NCI-H2029 (cell line): ENCODE measurements at regions not wholly inside any gene's neighbourhood (a gene's known extent, or its start where the extent isn't known, plus 50 kb on each side); places are given as distances from the start of the nearest gene placed in this dataset.

Experiments used
- DNase-seq: peaks from one replicate; lab custom pipeline; 2025; lab: John Stamatoyannopoulos, UW

DNA sequence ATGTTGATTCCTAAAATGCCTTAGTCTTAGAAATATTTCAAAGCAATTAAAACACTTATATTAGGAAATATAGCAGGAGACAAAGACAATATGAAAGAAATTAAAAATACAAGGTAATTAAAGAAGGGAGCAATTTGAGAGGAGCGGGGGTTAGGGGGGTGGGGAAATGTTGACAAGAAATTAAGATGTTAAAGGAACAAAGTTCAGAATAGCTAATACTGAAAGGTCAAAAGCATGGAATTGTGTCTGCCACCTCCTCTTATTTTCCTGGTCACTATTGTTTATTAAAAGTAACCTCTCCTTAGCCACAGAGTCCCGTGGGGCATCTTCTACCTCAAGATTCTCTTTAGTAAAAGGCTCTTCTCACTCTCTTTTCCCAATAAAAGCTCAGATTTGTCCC is 244.1 kb downstream of the MREG start:
- DNase-seq = no peak

DNA sequence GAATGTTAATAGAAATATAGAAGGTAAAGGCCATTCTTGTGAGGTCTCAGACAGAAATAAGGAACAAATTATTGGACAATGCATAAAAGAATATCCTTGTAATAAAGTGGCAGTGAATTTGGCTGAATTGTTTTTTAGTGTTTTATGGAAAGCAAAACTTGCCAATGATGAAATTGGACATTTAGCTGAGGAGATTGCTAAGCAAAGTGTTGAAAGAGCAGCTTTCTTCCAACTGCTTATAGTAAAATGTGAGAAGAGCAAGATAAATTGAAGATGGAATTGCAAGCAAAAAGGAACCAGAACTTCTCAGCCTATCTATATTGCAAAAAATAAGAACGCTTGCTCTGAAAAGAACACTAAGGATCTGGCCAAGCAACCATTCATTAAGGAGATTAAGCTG is 245.7 kb downstream of the MREG start:
- no peak for DNase-seq

DNA sequence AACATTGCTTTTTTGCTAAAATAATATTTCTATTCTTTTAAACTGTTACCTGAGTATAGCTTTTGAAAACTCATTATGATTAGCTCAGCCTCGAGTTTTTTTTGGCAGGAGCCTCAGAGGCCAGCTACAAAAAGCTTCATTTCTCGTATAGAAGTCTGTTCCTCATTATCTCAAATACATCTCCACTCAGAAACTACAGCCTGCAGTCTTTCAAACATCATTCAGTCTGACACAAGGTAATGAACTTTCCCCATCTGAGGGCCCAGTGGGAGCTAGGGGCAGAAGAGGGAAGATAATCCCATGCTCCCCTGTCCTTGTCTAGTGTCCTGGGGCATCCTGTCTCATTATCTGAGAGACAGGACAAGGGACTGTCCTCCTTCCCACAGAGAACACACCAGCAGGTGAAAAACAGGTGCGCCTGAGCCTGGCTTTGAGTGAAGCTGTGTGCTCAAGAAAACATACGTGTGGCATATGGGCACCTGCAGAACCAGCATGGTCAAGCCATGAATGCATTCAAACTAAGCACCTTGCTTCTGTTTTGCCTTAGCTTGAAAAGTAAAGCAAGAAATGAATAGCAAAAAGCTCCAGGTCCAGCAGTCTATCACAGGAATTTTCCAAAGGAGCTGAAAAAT is 247.5 kb downstream of the MREG start:
- no peak for DNase-seq

DNA sequence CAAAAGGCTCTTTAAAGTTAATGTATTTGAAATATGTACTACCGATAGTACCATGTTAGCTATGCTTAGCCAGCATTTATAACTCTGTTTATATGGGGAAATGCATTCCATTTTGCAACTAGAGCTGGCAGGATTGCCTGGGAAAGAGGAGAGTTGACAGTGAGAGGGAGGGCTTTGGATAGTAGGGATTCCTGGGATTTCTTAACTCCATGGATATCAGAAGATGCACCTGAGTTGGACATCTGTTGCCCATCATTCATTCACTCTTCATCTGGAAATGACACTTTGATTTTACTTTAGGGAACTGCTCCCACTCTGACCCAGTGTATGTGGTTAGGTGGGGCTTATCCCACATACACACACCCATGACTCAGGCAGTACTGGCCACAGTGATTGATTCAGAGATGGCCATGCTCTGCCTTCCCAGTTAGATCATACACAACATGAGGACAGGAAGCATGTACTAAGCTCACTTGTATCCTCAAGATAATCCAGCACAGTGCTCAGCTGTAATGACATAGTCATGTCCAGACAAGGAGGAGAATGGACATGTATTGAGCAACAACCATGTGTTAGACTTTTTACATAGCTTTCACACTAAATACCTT is 248.8 kb downstream of the MREG start:
- no peak for DNase-seq

DNA sequence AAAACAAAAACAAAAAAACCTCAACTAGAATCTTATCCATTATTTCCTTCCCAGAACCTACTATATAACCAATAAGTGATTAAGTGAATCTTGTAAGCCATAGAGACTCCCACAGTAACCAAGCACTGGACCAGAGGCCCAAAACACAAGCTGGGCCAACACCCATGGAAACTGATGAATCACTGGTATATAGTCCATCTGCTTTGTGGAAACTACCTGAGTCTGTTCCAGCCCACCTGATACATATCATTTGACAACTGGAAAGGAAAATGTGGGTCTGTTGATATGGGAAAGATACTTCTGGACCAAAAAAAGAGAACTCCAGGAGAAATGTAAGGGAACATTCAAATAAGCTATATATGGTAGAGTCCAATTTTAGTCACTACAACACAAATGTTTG is 252.8 kb downstream of the MREG start:
- no peak for DNase-seq

DNA sequence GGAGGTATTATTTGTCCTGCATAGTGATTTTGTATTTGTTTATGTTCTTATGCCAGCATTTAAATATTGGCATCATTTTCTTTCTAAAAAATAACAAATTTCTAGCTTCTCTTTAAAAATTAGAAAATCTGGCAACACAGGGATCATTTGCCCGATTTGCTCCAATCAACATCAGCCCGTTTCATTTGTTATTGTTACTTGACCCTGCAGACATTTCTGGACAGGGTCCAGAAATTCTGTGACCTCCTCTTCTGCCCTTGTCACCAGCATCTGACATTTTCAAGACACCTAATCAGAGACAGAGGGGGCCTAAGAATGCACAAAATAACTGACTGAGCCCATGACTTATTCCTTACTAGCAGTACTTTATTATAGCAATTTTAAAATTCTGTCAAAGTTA is 253.3 kb downstream of the MREG start:
- DNase-seq = no peak

DNA sequence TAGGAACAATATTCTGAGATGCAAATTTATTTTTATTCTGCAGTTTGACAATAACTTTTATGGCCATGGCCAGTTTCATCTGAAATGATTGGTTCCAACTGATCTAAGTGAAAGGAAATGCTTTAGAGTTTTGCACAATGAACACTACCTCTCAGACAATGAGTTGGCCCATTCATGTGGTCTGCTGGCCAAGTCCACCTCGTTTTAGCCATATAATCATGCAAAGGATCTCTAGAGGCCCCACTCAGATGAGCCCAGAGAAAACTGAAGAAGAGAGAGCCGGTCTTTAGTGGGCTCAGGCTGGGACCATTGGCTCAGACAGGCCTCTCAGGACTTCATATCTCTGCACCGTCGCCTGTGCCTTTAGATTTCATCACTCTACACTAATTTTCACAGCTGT is 254.7 kb downstream of the MREG start:
- no peak for DNase-seq

DNA sequence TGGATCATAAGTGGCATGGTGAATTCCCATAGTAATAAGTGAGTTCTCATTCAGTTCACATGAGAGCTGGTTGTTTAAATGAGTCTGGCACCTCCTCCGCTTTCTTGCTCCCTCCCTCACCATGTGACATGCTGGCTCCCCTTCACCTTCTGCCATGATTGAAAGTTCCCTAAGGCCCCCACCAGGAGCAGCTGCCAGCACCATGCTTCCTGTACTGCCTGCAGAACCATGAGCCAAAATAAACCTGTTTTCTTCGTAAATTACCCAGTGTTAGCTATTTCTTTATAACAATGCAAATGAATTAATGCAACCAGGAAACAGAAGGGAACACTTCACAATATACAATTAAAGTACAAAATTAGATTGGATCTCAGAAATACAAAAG is 257.0 kb downstream of the MREG start:
- no peak for DNase-seq

DNA sequence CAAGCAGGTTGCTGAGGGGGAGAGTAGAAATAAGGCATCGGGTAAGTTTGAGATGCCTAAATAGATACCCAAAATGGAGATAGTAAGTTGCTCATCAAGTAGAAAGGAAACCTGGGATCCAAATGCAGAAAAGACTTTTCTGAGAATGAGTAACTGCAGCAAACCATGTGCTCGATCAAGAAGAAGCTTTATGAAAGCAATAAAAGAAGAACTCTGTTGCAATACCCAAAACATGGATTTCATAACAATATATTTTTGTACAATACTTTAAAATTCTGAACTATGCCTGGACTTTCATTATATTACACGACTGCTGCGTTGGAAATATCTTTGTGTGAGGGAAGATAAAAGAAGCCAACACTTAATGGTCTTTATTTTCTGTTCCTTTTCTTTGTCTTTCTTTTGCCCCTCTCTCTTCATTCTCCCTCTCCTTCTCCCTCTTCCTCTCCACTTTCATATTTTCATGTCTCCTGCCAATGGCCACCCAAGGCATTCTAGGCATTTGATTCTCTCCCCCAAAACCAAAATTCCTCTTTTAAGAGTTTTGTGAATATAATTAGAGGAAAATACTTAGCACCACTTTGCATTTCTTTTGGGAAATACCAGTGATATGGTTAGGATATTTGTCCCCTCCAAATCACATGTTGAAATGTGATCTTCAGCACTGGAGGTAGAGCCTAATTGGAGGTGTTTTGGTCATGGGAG is 257.6 kb downstream of the MREG start:
- no peak for DNase-seq

DNA sequence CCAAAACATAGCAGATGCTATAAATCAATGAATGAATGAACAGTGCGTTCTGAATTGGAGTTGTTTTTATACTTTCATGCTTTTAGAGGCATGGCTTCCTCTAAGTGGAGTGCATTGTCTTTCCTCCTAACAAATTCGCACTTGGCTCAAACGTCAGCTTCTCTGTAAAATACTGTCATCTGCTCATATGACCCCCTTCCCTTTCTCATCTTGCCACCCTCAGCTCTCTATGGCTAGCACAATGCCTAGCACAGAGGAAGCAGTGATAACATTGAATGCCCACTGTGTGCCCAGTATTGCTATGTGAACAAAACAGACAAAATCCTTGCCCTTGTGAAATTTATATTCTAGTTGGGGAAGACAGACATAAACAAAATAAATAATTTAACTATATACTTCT is 258.8 kb downstream of the MREG start:
- DNase-seq = no peak

DNA sequence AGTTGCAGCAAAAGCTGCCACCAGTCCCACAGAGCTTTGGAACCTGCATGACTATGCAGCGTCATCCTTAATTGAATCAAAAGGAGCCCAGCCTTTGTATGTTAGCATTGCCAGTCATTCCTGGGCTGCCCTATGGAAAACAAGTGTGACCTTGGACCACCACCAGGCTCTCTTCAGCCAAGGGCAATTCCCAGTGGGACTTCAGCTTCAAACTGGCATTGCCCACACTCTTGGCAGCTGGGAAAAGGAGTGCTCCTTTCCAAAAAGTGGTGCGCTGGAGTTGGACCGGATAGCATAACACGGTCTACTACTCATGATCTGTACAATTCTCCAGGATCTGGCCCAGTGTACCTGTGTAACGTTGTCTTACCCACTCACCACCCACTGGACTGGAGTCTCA is 259.5 kb downstream of the MREG start:
- DNase-seq = no peak

DNA sequence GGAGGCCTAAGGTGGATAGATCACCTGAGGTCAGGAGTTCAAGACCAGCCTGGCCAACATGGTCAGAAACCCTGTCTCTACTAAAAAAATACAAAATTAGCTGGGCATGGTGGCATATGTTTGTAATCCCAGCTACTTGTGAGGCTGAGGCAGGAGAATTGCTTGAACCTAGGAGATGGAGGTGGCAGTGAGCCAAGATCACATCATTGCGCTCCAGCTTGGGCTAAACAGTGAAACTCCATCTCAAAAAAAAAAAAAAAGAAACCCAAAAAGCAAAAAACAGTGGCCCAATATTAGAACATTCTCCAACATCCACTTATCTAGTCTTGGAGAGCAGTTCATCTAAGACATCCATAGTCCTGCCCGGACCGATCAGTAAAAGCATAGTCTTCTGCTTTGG is 260.4 kb downstream of the MREG start:
- DNase-seq = no peak

DNA sequence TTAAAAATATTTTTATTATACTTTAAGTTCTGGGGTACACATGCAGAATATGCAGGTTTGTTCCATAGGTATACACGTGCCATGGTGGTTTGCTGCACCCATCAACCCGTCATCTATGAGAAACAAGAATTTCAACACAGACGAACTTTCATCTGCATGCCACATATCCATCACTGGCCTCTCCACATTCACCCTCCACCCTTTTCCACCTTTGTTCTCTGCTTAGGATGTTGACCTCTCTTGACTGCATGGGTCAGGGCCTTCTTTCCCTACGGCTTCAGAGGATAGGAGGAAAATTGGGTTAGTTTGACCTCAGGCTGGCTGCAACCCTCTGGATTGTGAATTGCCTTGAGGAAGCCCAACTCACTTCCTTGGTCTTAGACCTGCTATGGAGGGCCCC is 260.9 kb downstream of the MREG start:
- no peak for DNase-seq

DNA sequence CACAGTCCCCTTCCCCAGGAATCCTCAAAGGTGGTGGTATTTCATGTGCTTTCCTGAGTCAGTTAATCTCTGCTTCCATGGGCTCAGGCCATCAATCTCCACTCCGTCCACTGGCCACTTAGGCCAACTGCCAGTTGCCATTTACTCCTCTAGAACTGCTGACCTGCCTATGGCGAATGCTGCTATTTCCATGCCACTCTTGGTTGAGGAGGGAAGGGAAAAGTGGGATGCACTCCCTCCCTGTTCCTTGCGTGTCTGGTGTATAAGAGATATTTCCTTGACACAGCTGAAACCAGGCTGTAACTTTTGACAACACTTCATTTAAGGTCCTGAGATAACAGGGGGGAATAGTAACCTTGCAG is 261.5 kb downstream of the MREG start:
- DNase-seq = no peak

DNA sequence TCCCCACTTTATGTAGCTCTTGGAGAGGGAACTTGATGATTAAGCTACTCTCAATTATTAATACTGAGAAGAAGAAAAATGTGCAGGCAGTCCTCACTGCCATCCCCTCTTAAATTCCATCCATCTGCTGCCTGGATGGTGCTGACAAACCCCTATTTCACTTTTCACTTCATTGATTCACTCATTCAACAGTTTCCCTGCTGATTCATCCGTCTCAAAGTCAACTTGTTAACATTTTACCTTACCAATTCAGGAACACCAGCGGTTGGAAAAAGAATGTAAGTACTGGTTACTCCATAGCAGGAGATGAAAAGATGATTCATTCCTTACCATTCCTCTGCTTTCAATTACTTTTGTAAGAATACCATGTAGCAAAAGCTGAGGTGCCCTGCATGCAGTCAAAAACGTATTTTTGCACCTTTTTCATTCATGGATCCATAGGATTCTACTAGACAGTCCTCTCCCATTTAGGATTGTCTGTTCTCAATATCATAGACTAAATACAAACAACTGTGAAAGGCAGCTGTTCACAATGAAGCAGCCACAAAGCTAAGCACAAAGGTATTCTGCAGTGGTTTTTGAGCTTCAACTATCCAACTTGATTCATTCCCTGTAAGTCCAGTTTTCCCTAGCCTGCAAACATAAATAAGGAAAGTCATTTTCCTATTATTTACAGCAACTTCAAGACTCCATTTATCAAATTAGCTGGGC is 262.0 kb downstream of the MREG start:
- DNase-seq = no peak

DNA sequence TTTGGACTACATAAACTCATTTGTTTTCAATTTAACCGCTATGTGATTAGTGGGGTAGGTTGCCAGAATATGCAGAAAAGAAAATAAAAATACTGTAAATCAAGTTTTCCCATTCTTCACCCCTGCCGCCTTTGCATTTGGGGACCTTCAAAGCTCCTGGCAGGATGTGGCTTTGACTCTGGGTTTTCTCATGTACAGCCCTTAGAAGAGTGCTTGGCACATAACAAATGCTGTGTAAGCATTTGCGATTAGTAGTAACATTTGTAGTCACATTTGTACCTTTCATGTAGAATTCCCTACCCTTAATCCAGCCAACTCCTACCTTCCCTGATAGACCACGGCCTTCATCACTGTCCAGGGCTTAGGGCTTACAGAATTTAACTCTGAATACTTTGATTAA is 262.6 kb downstream of the MREG start:
- DNase-seq = no peak

DNA sequence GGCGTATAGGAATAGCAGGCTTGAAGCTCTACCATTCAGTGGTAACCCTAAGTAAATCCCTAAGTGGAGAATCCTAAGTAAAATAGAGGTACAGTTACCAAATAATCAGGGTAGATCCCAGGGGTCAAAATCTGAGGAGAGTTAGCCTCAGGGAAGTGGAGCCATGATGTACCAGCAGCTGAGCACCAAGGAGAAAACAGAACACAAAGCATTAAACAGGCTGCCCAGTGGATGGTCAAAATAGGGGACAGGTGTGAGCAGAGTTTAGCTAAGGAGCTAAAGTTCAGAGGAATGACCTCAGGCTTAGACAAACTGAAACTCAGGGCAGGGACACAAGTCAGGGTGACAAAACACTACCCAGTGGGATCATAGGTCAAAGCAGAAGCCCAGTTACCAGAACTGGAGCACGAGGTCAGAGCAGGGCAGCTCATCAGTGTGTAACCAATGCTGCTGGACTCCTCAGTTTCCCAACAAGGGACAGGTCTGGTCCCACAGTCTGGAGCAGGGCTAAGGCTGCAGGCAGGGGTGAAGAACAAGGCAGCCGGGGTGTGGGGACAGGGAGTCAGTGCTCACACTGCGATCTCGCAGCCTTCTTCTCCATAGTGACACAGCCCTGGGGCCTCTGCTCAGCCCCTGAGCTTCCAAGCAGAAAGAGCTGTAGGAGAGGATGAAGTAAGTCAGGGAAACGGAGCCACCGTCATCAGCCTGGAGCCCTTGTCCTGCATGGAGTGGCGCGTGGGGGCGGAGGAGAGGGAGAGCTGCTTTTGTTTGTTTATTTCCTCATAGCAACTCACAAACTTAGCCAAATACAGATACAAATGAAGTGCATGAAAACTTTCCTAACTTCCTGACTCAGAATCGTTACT is 264.0 kb downstream of the MREG start:
- no peak for DNase-seq

DNA sequence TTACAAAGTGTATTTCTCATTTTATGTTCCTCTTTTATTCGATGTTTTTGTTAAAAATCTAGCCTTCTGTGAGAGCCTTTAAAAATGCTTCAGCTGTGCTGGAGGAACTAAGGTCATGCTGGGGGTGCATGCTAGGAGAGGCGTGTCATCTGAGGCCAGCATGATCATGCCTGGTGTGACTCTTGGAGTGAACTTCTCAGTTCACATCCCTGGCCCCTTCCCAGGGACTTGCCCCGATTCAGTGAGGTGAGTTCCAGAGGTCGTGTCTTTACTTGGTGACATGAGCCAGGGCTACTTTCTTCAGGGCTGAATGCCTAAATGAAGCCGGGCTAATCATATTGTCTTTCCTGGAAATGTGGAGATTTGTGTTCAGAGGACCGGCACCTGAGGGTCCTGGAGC is 264.9 kb downstream of the MREG start:
- no peak for DNase-seq

DNA sequence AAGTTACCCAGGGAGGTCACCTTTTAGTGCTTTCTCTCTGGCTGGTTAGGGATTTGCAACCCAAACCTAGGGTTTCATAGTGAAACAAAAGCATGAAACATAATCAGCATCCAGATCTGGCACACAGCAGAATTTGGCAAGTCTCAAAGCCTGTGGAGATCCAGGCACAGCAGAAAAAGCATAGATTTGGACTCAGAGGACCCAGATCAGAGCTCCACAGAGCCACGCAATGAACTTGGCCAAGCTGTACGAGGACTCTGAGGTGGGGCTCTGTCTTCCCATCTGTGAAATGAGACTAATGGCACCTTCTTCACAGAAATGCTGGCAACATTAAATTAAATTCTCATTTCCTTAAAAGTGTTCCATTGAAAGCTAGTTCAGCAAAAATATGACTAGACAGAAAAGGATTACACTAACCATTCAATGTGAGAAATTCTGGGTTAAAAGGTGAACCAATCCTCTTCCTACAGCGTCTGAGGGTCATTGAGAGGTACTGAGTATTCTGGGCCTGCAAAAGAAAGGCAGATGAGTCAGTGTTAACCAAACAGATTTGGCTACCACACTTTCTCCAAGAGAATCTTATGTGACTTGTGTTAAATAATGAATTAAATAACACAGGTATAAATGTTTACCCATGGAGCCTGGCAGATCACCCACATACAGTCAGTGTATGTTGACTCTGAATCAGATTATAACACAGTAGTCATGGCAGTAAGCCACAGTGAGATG is 266.3 kb downstream of the MREG start:
- no peak for DNase-seq

DNA sequence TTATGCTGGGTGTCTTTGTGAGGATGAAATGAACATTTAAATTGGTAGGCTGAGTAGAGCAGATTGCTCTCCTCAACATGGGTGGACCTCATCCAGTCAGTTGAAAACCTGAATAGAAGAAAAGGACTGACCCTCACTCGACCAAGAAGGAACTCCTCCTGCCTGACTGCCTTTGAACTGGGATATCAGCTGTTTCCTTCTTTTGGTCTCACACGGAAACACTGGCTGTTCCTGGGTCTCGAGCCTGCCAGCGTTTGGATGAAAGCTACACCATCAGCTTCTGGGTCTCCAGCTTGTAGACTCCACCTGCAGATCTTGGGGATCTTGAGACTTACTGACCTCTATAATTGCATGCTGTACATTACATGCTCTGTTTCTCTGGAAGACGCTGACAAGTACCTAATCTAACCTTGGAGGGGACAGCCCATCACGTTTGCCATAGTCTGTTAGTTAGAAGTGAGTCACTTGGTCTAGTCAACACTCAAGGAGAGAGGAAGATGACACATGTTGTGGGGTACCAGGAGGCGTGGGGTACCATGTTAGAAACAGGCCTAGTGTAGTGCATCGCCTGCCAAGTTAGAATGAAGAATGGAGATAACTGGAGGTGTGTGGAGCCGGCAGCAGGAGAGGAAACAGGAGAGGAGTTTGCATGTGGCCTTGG is 267.0 kb downstream of the MREG start:
- DNase-seq = no peak

DNA sequence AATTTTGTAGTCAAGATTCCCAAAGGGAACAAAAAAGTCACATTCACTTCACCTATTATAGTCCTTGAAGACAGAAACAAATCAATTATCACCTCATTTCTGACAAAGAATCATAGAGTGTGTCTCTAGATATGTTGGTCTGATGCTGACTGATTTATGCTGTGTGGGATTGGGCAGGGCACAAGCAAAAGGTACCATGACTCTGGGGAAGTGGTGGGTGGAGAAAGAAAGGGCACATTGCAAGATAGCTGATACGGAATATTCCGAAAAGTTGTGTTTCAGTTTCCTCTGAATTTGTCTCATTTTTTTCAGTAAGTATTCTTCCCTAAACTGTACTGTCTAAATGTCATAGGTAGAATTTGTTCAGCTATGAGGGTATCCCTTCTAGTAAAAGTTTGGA is 268.0 kb downstream of the MREG start:
- no peak for DNase-seq
